H1 (cell line): ENCODE measurements at regions not wholly inside any gene's neighbourhood (a gene's known extent, or its start where the extent isn't known, plus 50 kb on each side); places are given as distances from the start of the nearest gene placed in this dataset.

Experiments
- CTCF ChIA-PET: fragments of 300-600 bp; sonication (Branson Sonifier 250); formaldehyde crosslinking; loops from one replicate; lab custom pipeline; 2021; ENCODE audit not compliant: partially characterized antibody; lab: Charles Lee
- POLR2A ChIA-PET: fragments of 300-600 bp; sonication (Branson Sonifier 250); formaldehyde crosslinking; loops from one replicate; lab custom pipeline; 2021; ENCODE audit warnings: inconsistent platforms; ENCODE audit not compliant: partially characterized antibody; lab: Charles Lee
- DNase-seq, 2 experiments: peaks; one replicate each; pipeline versions ENCODE4 v3.0.0 to v3.0.0-alpha.2; 2010 to 2022; ENCODE audit warnings: low spot score in 2 of 2, low read depth in 1 of 2, mixed read lengths in 1 of 2
- FAIRE-seq: peaks from 2 replicates; lab custom pipeline; 2011; peaks lifted over from hg19 to GRCh38; lab: Jason Lieb, UNC
- H2AFZ ChIP-seq: 2 replicates; pipeline ENCODE4 v1.8.1; 2012; ENCODE audit warnings: low read length, inconsistent platforms
- H2AK5ac ChIP-seq: 2 replicates; pipeline ENCODE4 v1.6.1; 2013; ENCODE audit warnings: low read depth, low read length
- H2BK120ac ChIP-seq: replicated peaks from 2 replicates; pipeline ENCODE3; 2013; ENCODE audit warnings: low read depth, low read length, inconsistent platforms
- H2BK12ac ChIP-seq: 2 replicates; pipeline ENCODE4 v1.6.1; 2013; ENCODE audit warnings: low read depth, low read length
- H2BK15ac ChIP-seq: 2 replicates; pipeline ENCODE4 v1.6.1; 2013; ENCODE audit warnings: low read length
- H2BK20ac ChIP-seq: 2 replicates; pipeline ENCODE4 v1.6.1; 2013; ENCODE audit warnings: low read length
- H2BK5ac ChIP-seq: 2 replicates; pipeline ENCODE4 v1.6.1; 2013; ENCODE audit warnings: low read depth, low read length
- H3K14ac ChIP-seq: 2 replicates; pipeline ENCODE4 v1.6.1; 2013; ENCODE audit warnings: inconsistent platforms; ENCODE audit not compliant: insufficient read length
- H3K18ac ChIP-seq: 2 replicates; pipeline ENCODE4 v1.6.1; 2013; ENCODE audit warnings: low read length; ENCODE audit errors: extremely low read depth
- H3K23ac ChIP-seq: 2 replicates; pipeline ENCODE4 v1.6.1; 2013; ENCODE audit warnings: inconsistent platforms; ENCODE audit not compliant: insufficient read length
- H3K23me2 ChIP-seq: 2 replicates; pipeline ENCODE4 v1.6.1; 2013; ENCODE audit warnings: low read depth, low read length
- H3K27ac ChIP-seq: 2 replicates; pipeline ENCODE4 v1.6.1; 2011; ENCODE audit warnings: low read depth, low read length, inconsistent platforms
- H3K27me3 ChIP-seq, 4 experiments: replicated peaks in 1 of 4; 1 replicate in 1 of 4; 2 replicates in 3 of 4; pipeline versions ENCODE4 v1.6.1 to v1.8.1; 2011 to 2013; ENCODE audit warnings: low read length in 3 of 4, mild to moderate bottlenecking in 3 of 4, inconsistent platforms in 2 of 4, mixed read lengths in 2 of 4, moderate library complexity in 1 of 4; ENCODE audit not compliant: control insufficient read depth in 3 of 4, insufficient read depth in 3 of 4; ENCODE audit errors: extremely low read depth in 1 of 4
- H3K36me3 ChIP-seq, 4 experiments: 2 replicates each; pipeline versions ENCODE4 v1.6.1 to v1.8.1; 2011 to 2013; ENCODE audit warnings: mild to moderate bottlenecking in 4 of 4, low read length in 3 of 4, moderate library complexity in 2 of 4, control low read depth in 1 of 4, inconsistent platforms in 1 of 4; ENCODE audit not compliant: insufficient read depth in 4 of 4, control insufficient read depth in 2 of 4
- H3K4ac ChIP-seq: replicated peaks from 2 replicates; pipeline ENCODE3; 2013; ENCODE audit warnings: low read length, low read depth, mixed read lengths, inconsistent platforms; ENCODE audit not compliant: insufficient read length
- H3K4me1 ChIP-seq, 4 experiments: replicated peaks in 1 of 4; 1 replicate in 1 of 4; 2 replicates in 3 of 4; pipeline versions ENCODE4 v1.6.1 to v1.8.1; 2011 to 2013; ENCODE audit warnings: low read length in 3 of 4, inconsistent platforms in 2 of 4, mixed read lengths in 1 of 4; ENCODE audit not compliant: insufficient read depth in 4 of 4, control insufficient read depth in 3 of 4
- H3K4me2 ChIP-seq, 2 experiments: 2 replicates each; pipeline versions ENCODE4 v1.6.1 to v1.8.1; 2011 to 2013; ENCODE audit warnings: low read depth in 2 of 2, low read length in 2 of 2, control low read depth in 1 of 2, inconsistent platforms in 1 of 2, mild to moderate bottlenecking in 1 of 2; ENCODE audit not compliant: insufficient read depth in 1 of 2
- H3K4me3 ChIP-seq, 4 experiments: fragments of 200-600, 300-600 bp in 1 of 4; sonication (generic), shearing (Covaris generic), sonication (Bioruptor Twin) in 1 of 4; 2 replicates each; pipeline versions ENCODE4 v1.5.1 to v1.8.1; 2011 to 2016; ENCODE audit warnings: low read length in 4 of 4, low read depth in 3 of 4, control low read depth in 2 of 4, inconsistent platforms in 2 of 4, mild to moderate bottlenecking in 2 of 4, mixed read lengths in 1 of 4, moderate library complexity in 1 of 4; ENCODE audit not compliant: insufficient read depth in 2 of 4; ENCODE audit errors: extremely low read depth in 1 of 4
- H3K56ac ChIP-seq: replicated peaks from 2 replicates; pipeline ENCODE3; 2013; ENCODE audit warnings: low read depth, mild to moderate bottlenecking, mixed read lengths, low read length, inconsistent platforms; ENCODE audit not compliant: insufficient read length
- H3K79me1 ChIP-seq: 2 replicates; pipeline ENCODE4 v1.6.1; 2013; ENCODE audit warnings: low read depth, low read length, control low read depth
- H3K79me2 ChIP-seq, 2 experiments: 2 replicates each; pipeline versions ENCODE4 v1.6.1 to v1.8.1; 2012 to 2013; ENCODE audit warnings: low read length in 2 of 2, mild to moderate bottlenecking in 2 of 2, inconsistent platforms in 1 of 2; ENCODE audit not compliant: insufficient read depth in 2 of 2, control insufficient read depth in 1 of 2
- H3K9ac ChIP-seq, 4 experiments: replicated peaks in 1 of 4; 1 replicate in 1 of 4; 2 replicates in 3 of 4; pipeline versions ENCODE4 v1.6.1 to v1.8.1; 2011 to 2013; ENCODE audit warnings: low read depth in 3 of 4, low read length in 3 of 4, control low read depth in 2 of 4, mild to moderate bottlenecking in 2 of 4, moderate library complexity in 2 of 4, inconsistent platforms in 1 of 4; ENCODE audit errors: extremely low read depth in 1 of 4
- H3K9me3 ChIP-seq, 2 experiments: 2 replicates each; pipeline versions ENCODE4 v1.6.1 to v1.8.1; 2012 to 2013; ENCODE audit warnings: mild to moderate bottlenecking in 2 of 2, moderate library complexity in 2 of 2, control low read depth in 1 of 2, inconsistent platforms in 1 of 2, low read depth in 1 of 2, low read length in 1 of 2, mixed read lengths in 1 of 2; ENCODE audit not compliant: insufficient read depth in 2 of 2
- H4K20me1 ChIP-seq, 2 experiments: replicated peaks in 1 of 2; 2 replicates each; pipeline versions ENCODE3 to v1.8.1; 2011 to 2013; ENCODE audit warnings: inconsistent platforms in 2 of 2, low read length in 2 of 2, mild to moderate bottlenecking in 1 of 2; ENCODE audit not compliant: insufficient read depth in 2 of 2, control insufficient read depth in 1 of 2
- H4K5ac ChIP-seq: 2 replicates; pipeline ENCODE4 v1.6.1; 2013; ENCODE audit warnings: low read length, low read depth, mixed read lengths, inconsistent platforms; ENCODE audit not compliant: insufficient read length
- H4K8ac ChIP-seq: 2 replicates; pipeline ENCODE4 v1.8.0; 2013; ENCODE audit warnings: mild to moderate bottlenecking, moderate library complexity, low read length, inconsistent platforms; ENCODE audit not compliant: insufficient read depth; ENCODE audit errors: extremely low read depth
- H4K91ac ChIP-seq: replicated peaks from 2 replicates; pipeline ENCODE3; 2013; ENCODE audit warnings: low read length, mixed read lengths, inconsistent platforms; ENCODE audit not compliant: insufficient read length
- EP300 ChIP-seq, 2 experiments: IDR thresholded peaks; 1 replicate in 1 of 2; 2 replicates in 1 of 2; pipeline ENCODE4 v1.6.1; 2011 to 2012; ENCODE audit warnings: low read depth in 2 of 2, low read length in 2 of 2, mild to moderate bottlenecking in 2 of 2, borderline replicate concordance in 1 of 2, inconsistent platforms in 1 of 2, moderate library complexity in 1 of 2
- EZH2 ChIP-seq: fragments of 200-600 bp; sonication (generic); IDR thresholded peaks from 2 replicates; pipeline ENCODE4 v1.7.1; 2012; ENCODE audit warnings: low read depth, mild to moderate bottlenecking, moderate library complexity, low read length, inconsistent platforms; ENCODE audit not compliant: severe bottlenecking
- RAD21 ChIP-seq, 2 experiments: IDR thresholded peaks in 1 of 2; conservative IDR thresholded peaks in 1 of 2; 2 replicates each; pipeline ENCODE4 v1.6.1; 2011; ENCODE audit warnings: low read depth in 2 of 2, low read length in 2 of 2, improper control_type of control experiment in 1 of 2, inconsistent platforms in 1 of 2, mild to moderate bottlenecking in 1 of 2, moderate library complexity in 1 of 2
- WGBS, 2 experiments: shearing (Covaris generic) in 1 of 2; methylation state at CpG; one replicate each; pipeline versions ENCODE4 v1.1.6 to v1.1.7; 2013 to 2015; ENCODE audit warnings: low lambda C conversion rate in 2 of 2, mixed read lengths in 2 of 2, inconsistent platforms in 1 of 2, low coverage in 1 of 2, missing lambda C conversion rate in 1 of 2; ENCODE audit not compliant: insufficient replicate concordance in 2 of 2, insufficient coverage in 1 of 2, insufficient read length in 1 of 2; ENCODE audit errors: extremely low coverage in 1 of 2, missing lambda C conversion rate in 1 of 2; 5-methylcytosine and 5-hydroxymethylcytosine counted together

DNA sequence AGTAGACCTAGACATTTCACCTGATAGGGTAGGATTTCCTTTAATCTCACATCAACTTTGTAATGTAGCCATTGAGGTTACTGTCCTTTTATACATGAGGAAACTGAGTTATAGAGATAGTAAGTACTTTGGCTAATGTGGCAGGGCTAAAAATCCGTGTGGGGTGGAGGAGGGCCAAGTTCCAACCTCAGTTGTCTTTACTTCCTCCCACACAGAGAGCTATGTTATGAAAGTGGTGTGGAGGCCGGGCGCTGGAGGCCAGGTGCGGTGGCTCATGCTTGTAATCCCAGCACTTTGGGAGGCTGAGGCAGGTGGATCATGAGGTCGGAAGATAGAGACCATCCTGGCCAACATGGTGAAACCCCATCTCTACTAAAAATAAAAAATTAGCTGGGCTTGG is 173.3 kb downstream of the PALM2AKAP2 start:
- Histone ChIP-seq H2AFZ (no peak overlapping the region), H3K79me2 (no peaks in the 10 kb centered on the region), H3K14ac (no peak overlapping the region), H3K23me2 (no peaks in the 10 kb centered on the region), H3K4me1 (peaks cover 0 to 4% (median 2%) of the 10 kb centered on the region in 4 experiments; a peak in 4 of 7 replicates), H3K27me3 (no peaks in the 10 kb centered on the region), H3K9me3 (no peaks in the 10 kb centered on the region), H2AK5ac (no peak overlapping the region), H3K4ac (no peak overlapping the region), H2BK15ac (no peak overlapping the region), H2BK120ac (no peak overlapping the region), H3K36me3 (no peaks in the 10 kb centered on the region), H2BK12ac (no peak overlapping the region), H4K8ac (no peak overlapping the region), H3K9ac (no peak overlapping the region), H3K56ac (no peak overlapping the region), H3K4me3 (no peak overlapping the region), H3K4me2 (no peak overlapping the region)
- DNase-seq (no peak), FAIRE-seq (no peak)
- 92% methylated on average over 5 of the region's 5 CpGs; no CpG with 5 or more reads in 1 of the 2 experiments for WGBS, 2 experiments
- POLR2A ChIA-PET = no interaction called here
- CTCF ChIA-PET = interaction anchor here (0.5 to 7.8 kb wide), 9 partner anchors 10 to 192 kb away, joined by 3 to 61 read pairs (median 5); no protein-coding TSS in a partner anchor
- no peak for TF ChIP-seq EP300 (IDR thresholded peaks at IDR 0.05; ENCODE audit: borderline replicate concordance in 1 of 2, low read depth in 2 of 2, low read length in 2 of 2)
- TF ChIP-seq RAD21 (IDR thresholded peaks at IDR 0.05 in 1 of 2, conservative IDR thresholded peaks at IDR 0.05 in 1 of 2; ENCODE audit: low read depth in 2 of 2, low read length in 2 of 2) = no peak
- TF ChIP-seq EZH2 = no peak
- TF ChIP-seq, all 59 proteins: peak for 0
- Histone ChIP-seq H4K91ac (no peak overlapping the region), H3K27ac (no peak overlapping the region), H2BK20ac (no peak overlapping the region), H2BK5ac (no peak overlapping the region), H4K5ac (no peak overlapping the region), H3K79me1 (0 out of 2 replicates have a peak, but pooled peaks cover 2% of the 10 kb centered on the region), H3K23ac (no peak overlapping the region), H4K20me1 (no peaks in the 10 kb centered on the region), H3K18ac (no peak overlapping the region)
